ENCODE measurements at regions not wholly inside any gene's neighbourhood (a gene's known extent, or its start where the extent isn't known, plus 50 kb on each side); places are given as distances from the start of the nearest gene placed in this dataset.

DNA sequence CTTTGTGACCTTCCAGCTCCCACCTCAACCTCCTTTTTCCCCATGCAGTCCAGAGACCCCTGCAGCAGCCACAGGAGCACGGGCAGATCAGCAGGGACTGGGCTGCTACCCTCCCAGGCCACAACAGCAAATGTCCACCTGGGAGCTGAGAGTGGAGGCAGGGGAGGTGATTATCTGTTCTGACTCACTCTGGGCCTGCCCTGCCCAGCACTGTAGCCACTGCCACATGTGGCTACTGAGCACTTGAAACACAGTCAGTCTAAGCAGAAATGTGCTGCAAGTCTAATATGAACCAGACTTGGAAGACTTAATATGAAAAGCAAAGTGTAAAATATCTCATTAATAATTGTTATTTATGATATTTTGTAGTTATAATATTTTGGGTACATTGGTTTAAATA, 148.9 kb upstream of the VANGL1 start:
- H3K4me1 ChIP-seq (ENCODE audit: low read length): no peaks in the 10 kb centered on the region
- H3K36me3 ChIP-seq (replicated peaks; ENCODE audit: low read depth, low read length): no peaks in the 10 kb centered on the region
- no peaks in the 10 kb centered on the region for H3K79me2 ChIP-seq (ENCODE audit: low read length)
- no peak overlapping the region for H3K27ac ChIP-seq (ENCODE audit: low read length)
- no peak overlapping the region for H3K4me3 ChIP-seq (ENCODE audit: low read length)
- H3K27me3 ChIP-seq (ENCODE audit: low read depth, low read length): no peaks in the 10 kb centered on the region
- no peaks in the 10 kb centered on the region for H3K9me3 ChIP-seq (ENCODE audit: insufficient read depth, low read length)
- H3K4me2 ChIP-seq (ENCODE audit: low read length): no peak overlapping the region
- TF ChIP-seq, protein P1, sequence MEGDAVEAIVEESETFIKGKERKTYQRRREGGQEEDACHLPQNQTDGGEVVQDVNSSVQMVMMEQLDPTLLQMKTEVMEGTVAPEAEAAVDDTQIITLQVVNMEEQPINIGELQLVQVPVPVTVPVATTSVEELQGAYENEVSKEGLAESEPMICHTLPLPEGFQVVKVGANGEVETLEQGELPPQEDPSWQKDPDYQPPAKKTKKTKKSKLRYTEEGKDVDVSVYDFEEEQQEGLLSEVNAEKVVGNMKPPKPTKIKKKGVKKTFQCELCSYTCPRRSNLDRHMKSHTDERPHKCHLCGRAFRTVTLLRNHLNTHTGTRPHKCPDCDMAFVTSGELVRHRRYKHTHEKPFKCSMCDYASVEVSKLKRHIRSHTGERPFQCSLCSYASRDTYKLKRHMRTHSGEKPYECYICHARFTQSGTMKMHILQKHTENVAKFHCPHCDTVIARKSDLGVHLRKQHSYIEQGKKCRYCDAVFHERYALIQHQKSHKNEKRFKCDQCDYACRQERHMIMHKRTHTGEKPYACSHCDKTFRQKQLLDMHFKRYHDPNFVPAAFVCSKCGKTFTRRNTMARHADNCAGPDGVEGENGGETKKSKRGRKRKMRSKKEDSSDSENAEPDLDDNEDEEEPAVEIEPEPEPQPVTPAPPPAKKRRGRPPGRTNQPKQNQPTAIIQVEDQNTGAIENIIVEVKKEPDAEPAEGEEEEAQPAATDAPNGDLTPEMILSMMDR (IDR thresholded peaks at IDR 0.05; ENCODE audit: low read depth, low read length): no peak
- TF ChIP-seq EZH2phosphoT487 (IDR thresholded peaks at IDR 0.05; ENCODE audit: low read depth): no peak
- no peak overlapping the region for H2AFZ ChIP-seq (ENCODE audit: low read depth, low read length)
- no peaks in the 10 kb centered on the region for H4K20me1 ChIP-seq (ENCODE audit: insufficient read depth, low read length)
- no peak overlapping the region for H3K9ac ChIP-seq (ENCODE audit: low read length)

DNA sequence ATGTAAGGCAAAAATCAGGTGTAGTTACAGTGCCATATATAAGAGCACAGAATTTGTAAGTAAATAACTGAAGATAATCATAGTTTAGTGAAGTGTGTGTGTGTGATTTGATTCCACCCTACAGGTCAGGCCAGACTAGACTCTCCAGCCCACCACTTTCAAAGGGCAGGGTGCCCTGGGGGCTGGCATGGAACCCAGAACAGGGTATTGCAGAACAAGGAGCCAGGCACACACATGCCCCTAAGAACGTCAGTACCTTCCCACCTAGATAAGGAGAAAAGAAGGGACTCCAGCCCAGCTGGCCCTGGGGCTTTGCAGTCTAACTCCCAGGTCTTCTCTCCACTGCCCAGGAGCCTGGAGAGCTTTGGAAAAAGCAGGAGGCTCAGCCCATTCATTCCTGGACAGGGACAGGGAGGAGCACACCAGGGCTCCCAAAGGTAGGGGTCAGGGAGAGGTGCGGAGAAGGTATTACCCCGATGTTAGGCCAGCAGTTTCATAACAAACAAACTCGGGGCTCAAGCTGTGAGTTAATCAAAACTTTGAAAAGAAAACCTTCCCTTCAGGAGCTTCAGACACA, 149.7 kb upstream of the VANGL1 start:
- no peak overlapping the region for H2AFZ ChIP-seq (ENCODE audit: low read depth, low read length)

DNA sequence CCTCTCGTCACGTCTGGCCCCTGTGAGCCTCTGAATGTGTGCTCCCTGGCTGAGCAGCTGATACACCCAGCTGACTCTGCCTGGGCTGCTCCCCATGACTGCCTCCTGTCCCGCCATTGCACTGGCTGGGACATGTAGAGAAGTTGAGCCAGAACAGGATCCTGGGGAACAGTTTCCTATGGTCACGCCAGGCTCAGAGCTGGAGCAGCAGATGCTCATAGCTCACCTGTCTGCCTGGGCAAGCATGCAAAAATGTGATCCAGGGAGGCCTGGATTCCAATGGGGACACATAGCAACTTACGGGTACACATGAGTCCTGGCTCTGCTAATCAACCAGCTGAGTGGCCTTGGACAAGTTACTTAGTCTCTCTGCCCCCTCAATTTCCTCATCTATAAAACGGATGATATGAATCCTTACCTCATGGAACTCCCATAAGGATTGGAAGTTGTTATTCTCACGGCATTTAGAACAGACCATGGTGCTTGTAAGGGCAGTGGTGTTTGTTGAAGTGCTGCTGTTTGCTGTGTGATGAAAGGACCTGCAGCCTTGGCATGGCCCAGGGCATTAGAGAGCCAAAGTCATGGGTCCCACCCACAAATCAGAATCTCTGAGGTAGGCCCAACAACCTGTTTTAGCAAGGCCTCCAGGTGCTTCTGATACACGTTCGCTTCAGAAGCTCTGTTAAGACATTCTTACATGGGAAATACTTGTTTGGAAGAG, 150.3 kb upstream of the VANGL1 start:
- H4K20me1 ChIP-seq (ENCODE audit: insufficient read depth, low read length): no peaks in the 10 kb centered on the region
- no peak overlapping the region for H3K4me2 ChIP-seq (ENCODE audit: low read length)
- no peaks in the 10 kb centered on the region for H3K9me3 ChIP-seq (ENCODE audit: insufficient read depth, low read length)
- no peaks in the 10 kb centered on the region for H3K36me3 ChIP-seq (replicated peaks; ENCODE audit: low read depth, low read length)
- H3K4me3 ChIP-seq (ENCODE audit: low read length): no peak overlapping the region
- H3K9ac ChIP-seq (ENCODE audit: low read length): no peak overlapping the region
- H3K27ac ChIP-seq (ENCODE audit: low read length): no peak overlapping the region
- H3K79me2 ChIP-seq (ENCODE audit: low read length): no peaks in the 10 kb centered on the region
- no peaks in the 10 kb centered on the region for H3K27me3 ChIP-seq (ENCODE audit: low read depth, low read length)
- no peak overlapping the region for H2AFZ ChIP-seq (ENCODE audit: low read depth, low read length)
- H3K4me1 ChIP-seq (ENCODE audit: low read length): no peaks in the 10 kb centered on the region
- TF ChIP-seq, protein P1 (IDR thresholded peaks at IDR 0.05; ENCODE audit: low read depth, low read length): no peak
- TF ChIP-seq EZH2phosphoT487 (IDR thresholded peaks at IDR 0.05; ENCODE audit: low read depth): no peak

More for the DNA sequence above, 149.7 kb upstream of the VANGL1 start:
- Histone ChIP-seq H3K9me3 (ENCODE audit: insufficient read depth, low read length) (no peaks in the 10 kb centered on the region), H3K36me3 (replicated peaks; ENCODE audit: low read depth, low read length) (no peaks in the 10 kb centered on the region), H3K4me2 (ENCODE audit: low read length) (no peak overlapping the region), H3K79me2 (ENCODE audit: low read length) (no peaks in the 10 kb centered on the region), H3K27ac (ENCODE audit: low read length) (no peak overlapping the region), H3K4me1 (ENCODE audit: low read length) (no peaks in the 10 kb centered on the region), H3K27me3 (ENCODE audit: low read depth, low read length) (no peaks in the 10 kb centered on the region), H3K9ac (ENCODE audit: low read length) (no peak overlapping the region), H3K4me3 (ENCODE audit: low read length) (no peak overlapping the region), H4K20me1 (ENCODE audit: insufficient read depth, low read length) (no peaks in the 10 kb centered on the region)
- no peak for TF ChIP-seq EZH2phosphoT487 (IDR thresholded peaks at IDR 0.05; ENCODE audit: low read depth)
- TF ChIP-seq, protein P1 (IDR thresholded peaks at IDR 0.05; ENCODE audit: low read depth, low read length): no peak

DNA sequence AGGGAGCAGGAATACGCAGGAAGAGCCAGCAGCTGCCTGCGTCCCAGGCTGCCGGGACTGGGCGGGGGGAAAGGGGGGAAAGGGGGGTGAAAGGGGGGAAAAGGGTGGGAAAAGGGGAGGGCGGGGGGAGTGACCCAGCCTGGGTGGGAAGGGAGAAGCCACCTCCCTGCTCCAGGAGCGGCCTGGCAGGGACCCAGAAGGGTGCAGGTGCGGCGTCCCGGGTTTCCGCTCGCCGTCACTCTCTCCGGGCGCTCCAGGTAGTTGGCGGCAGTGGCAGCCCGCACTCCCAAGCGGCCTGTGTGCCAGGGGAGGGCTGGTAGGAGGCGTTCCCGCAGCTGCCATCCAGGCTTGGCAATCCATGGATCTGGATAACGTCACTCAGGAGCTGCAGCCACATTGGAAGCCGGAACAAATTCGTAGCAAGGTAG, 141.0 kb upstream of the NGF start:
- Histone ChIP-seq H2AFZ (ENCODE audit: low read depth, low read length) (no peak overlapping the region), H3K4me2 (ENCODE audit: low read length) (no peak overlapping the region), H3K36me3 (replicated peaks; ENCODE audit: low read depth, low read length) (no peaks in the 10 kb centered on the region), H3K79me2 (ENCODE audit: low read length) (no peaks in the 10 kb centered on the region), H3K9me3 (ENCODE audit: insufficient read depth, low read length) (no peaks in the 10 kb centered on the region), H3K27me3 (ENCODE audit: low read depth, low read length) (no peaks in the 10 kb centered on the region), H3K4me1 (ENCODE audit: low read length) (no peaks in the 10 kb centered on the region), H3K9ac (ENCODE audit: low read length) (no peak overlapping the region), H3K4me3 (ENCODE audit: low read length) (no peak overlapping the region), H3K27ac (ENCODE audit: low read length) (no peak overlapping the region), H4K20me1 (ENCODE audit: insufficient read depth, low read length) (no peaks in the 10 kb centered on the region)
- TF ChIP-seq EZH2phosphoT487 (IDR thresholded peaks at IDR 0.05; ENCODE audit: low read depth): no peak
- TF ChIP-seq, protein P1 (IDR thresholded peaks at IDR 0.05; ENCODE audit: low read depth, low read length): no peak
